ENCODE measurements at regions not wholly inside any gene's neighbourhood (a gene's known extent, or its start where the extent isn't known, plus 50 kb on each side); places are given as distances from the start of the nearest gene placed in this dataset.

DNA sequence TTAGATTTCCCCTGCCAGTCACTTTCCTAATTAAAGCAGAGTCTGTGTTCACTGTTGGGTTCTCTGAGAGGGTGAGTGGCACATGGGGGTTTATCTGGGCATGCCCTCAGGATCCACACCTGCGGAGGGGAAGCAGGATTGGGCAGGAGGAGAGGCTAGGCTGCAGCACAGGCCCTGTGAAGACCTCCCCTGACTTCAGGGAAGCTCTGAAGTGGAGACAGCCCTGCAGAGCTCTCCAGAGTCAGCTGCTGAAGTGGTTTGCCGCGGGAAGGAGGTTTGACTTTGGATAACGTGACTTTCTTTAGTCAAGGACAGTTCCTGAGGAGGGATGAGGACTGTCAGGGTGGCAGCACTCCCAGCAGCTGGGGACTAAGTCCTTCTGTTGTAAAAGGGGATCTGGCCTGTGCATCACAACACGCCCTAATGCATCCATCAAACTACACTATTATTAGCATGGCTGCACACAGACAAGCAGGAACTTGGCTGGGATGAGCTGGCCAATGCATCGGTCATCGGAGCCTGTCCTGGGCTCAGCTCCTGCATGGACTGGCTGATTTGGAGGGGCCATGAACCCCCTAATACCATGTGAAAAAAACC is 50.9 kb upstream of the LEP start:
- Histone ChIP-seq H3K27ac (no peak overlapping the region), H3K27me3 (ENCODE audit: insufficient read depth, low read depth, severe bottlenecking) (no peaks in the 10 kb centered on the region), H3K9me3 (ENCODE audit: severe bottlenecking) (peaks cover 9% of the 10 kb centered on the region), H3K4me3 (ENCODE audit: low read depth, low read length) (no peak overlapping the region), H3K36me3 (no peaks in the 10 kb centered on the region)
- TF ChIP-seq, protein P1, sequence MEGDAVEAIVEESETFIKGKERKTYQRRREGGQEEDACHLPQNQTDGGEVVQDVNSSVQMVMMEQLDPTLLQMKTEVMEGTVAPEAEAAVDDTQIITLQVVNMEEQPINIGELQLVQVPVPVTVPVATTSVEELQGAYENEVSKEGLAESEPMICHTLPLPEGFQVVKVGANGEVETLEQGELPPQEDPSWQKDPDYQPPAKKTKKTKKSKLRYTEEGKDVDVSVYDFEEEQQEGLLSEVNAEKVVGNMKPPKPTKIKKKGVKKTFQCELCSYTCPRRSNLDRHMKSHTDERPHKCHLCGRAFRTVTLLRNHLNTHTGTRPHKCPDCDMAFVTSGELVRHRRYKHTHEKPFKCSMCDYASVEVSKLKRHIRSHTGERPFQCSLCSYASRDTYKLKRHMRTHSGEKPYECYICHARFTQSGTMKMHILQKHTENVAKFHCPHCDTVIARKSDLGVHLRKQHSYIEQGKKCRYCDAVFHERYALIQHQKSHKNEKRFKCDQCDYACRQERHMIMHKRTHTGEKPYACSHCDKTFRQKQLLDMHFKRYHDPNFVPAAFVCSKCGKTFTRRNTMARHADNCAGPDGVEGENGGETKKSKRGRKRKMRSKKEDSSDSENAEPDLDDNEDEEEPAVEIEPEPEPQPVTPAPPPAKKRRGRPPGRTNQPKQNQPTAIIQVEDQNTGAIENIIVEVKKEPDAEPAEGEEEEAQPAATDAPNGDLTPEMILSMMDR (IDR thresholded peaks at IDR 0.05; ENCODE audit: low read depth, low read length): no peak
- DNase-seq: no peak

- DNase-seq: no peak
- no peak overlapping the region for H3K27ac ChIP-seq
- peaks cover 12% of the 10 kb centered on the region for H3K9me3 ChIP-seq (ENCODE audit: severe bottlenecking)
- TF ChIP-seq, protein P1 (IDR thresholded peaks at IDR 0.05; ENCODE audit: low read depth, low read length): no peak
- no peaks in the 10 kb centered on the region for H3K27me3 ChIP-seq (ENCODE audit: insufficient read depth, low read depth, severe bottlenecking)
- H3K36me3 ChIP-seq: no peaks in the 10 kb centered on the region
- H3K4me3 ChIP-seq (ENCODE audit: low read depth, low read length): no peak overlapping the region
Observed at GRCh38 chr7:128191136-128191844, 49.8 kb upstream of the LEP start.

Data from WERI-Rb-1 (cell line).